Medulla oblongata (tissue), 1 donor: ENCODE measurements at regions not wholly inside any gene's neighbourhood (a gene's known extent, or its start where the extent isn't known, plus 50 kb on each side); places are given as distances from the start of the nearest gene placed in this dataset.
"Not testable (repeated sequence)": the region's sequence is repeated elsewhere in the genome, so short reads cannot be mapped to it uniquely, and the experiment has no call there.

Experiments
- DNase-seq: peaks from one replicate; pipeline ENCODE4 v3.0.0-alpha.2; 2015; ENCODE audit errors: extremely low spot score

- no peak for DNase-seq
Measured at GRCh38 chr17:72175787-72176515, 55.1 kb downstream of the SOX9 start.

- no peak for DNase-seq
Measured at GRCh38 chr17:72176516-72176851, 55.7 kb downstream of the SOX9 start.

GRCh38 chr17:72176951-72177660 is 56.3 kb downstream of the SOX9 start:
- no peak for DNase-seq

GRCh38 chr17:72177738-72178137 is 56.9 kb downstream of the SOX9 start:
- no peak for DNase-seq

GRCh38 chr17:72182371-72182873 is 61.6 kb downstream of the SOX9 start:
- DNase-seq: peak; percentile 67

GRCh38 chr17:72183194-72183685 is 62.4 kb downstream of the SOX9 start:
- DNase-seq: no peak

- DNase-seq: no peak
Measured at GRCh38 chr17:72184805-72185204, 64.0 kb downstream of the SOX9 start.

GRCh38 chr17:72185564-72185963 is 64.7 kb downstream of the SOX9 start:
- DNase-seq: no peak

- DNase-seq: no peak
Measured at GRCh38 chr17:72187556-72187955, 66.7 kb downstream of the SOX9 start.

- DNase-seq: no peak
Measured at GRCh38 chr17:72188801-72189200, 68.0 kb downstream of the SOX9 start.

- no peak for DNase-seq
Measured at GRCh38 chr17:72189768-72190593, 69.2 kb downstream of the SOX9 start.

GRCh38 chr17:72191356-72191755 is 70.5 kb downstream of the SOX9 start:
- no peak for DNase-seq

GRCh38 chr17:72191921-72192799 is 71.3 kb downstream of the SOX9 start:
- no peak for DNase-seq

- no peak for DNase-seq
Measured at GRCh38 chr17:72192800-72193192, 72.0 kb downstream of the SOX9 start.

GRCh38 chr17:72193391-72194106 is 72.7 kb downstream of the SOX9 start:
- DNase-seq: no peak

GRCh38 chr17:72194107-72194440 is 73.3 kb downstream of the SOX9 start:
- not testable (repeated sequence) for DNase-seq

- no peak for DNase-seq
Measured at GRCh38 chr17:72199256-72199655, 78.4 kb downstream of the SOX9 start.

GRCh38 chr17:72204742-72205141 is 83.9 kb downstream of the SOX9 start:
- no peak for DNase-seq

GRCh38 chr17:72205357-72205756 is 84.5 kb downstream of the SOX9 start:
- peak; percentile 53 for DNase-seq

GRCh38 chr17:72205822-72206221 is 85.0 kb downstream of the SOX9 start:
- DNase-seq: no peak

GRCh38 chr17:72206376-72206775 is 85.6 kb downstream of the SOX9 start:
- no peak for DNase-seq
